SK-N-SH (cell line): ENCODE measurements at regions not wholly inside any gene's neighbourhood (a gene's known extent, or its start where the extent isn't known, plus 50 kb on each side); places are given as distances from the start of the nearest gene placed in this dataset.

ENCODE experiments used
- CTCF ChIA-PET: fragments of 300-600, 350-600 bp; formaldehyde crosslinking; extraction: SDS; loops from one replicate; lab custom pipeline; 2021; lab: Yijun Ruan, JAX
- POLR2A ChIA-PET: fragments of 350-600 bp; sonication (Branson Sonifier 250); formaldehyde crosslinking; extraction: SDS; loops from one replicate; lab custom pipeline; 2020; ENCODE audit warnings: antibody characterized with exemption, inconsistent platforms; lab: Yijun Ruan, JAX
- DNase-seq: peaks from one replicate; pipeline ENCODE4 v3.0.0; 2012
- H2AFZ ChIP-seq: fragments of 200-600 bp; sonication (generic); 2 replicates; pipeline ENCODE4 v1.8.1; 2016; ENCODE audit warnings: antibody characterized with exemption, mild to moderate bottlenecking, low read depth
- H3F3A ChIP-seq: fragments of 200-600 bp; sonication (generic); replicated peaks from 2 replicates; pipeline ENCODE3; 2016; ENCODE audit warnings: antibody characterized with exemption, mild to moderate bottlenecking; ENCODE audit not compliant: insufficient read depth
- H3K27ac ChIP-seq, 2 experiments: fragments of 200-500 bp in 1 of 2; fragments of 200-600 bp in 1 of 2; sonication (Bioruptor generic) in 1 of 2; sonication (generic), shearing (Covaris generic) in 1 of 2; 2 replicates each; pipeline versions ENCODE4 v1.5.1 to v1.6.1; 2014 to 2016; ENCODE audit warnings: low read depth in 2 of 2, inconsistent platforms in 1 of 2, low read length in 1 of 2, mild to moderate bottlenecking in 1 of 2, mixed read lengths in 1 of 2
- H3K27me3 ChIP-seq: fragments of 200-600 bp; sonication (generic), shearing (Covaris generic); 2 replicates; pipeline ENCODE4 v1.6.1; 2016; ENCODE audit warnings: mixed run types; ENCODE audit not compliant: insufficient read depth
- H3K36me3 ChIP-seq, 2 experiments: fragments of 200-500 bp in 1 of 2; fragments of 200-600 bp in 1 of 2; sonication (Bioruptor generic) in 1 of 2; sonication (generic) in 1 of 2; replicated peaks in 1 of 2; 2 replicates each; pipeline versions ENCODE3 to v1.5.1; 2014 to 2016; ENCODE audit warnings: low read length in 1 of 2, mild to moderate bottlenecking in 1 of 2; ENCODE audit not compliant: insufficient read depth in 2 of 2, control insufficient read depth in 1 of 2
- H3K4me1 ChIP-seq, 2 experiments: fragments of 200-500 bp in 1 of 2; fragments of 200-600 bp in 1 of 2; sonication (Bioruptor generic) in 1 of 2; sonication (generic), shearing (Covaris generic) in 1 of 2; 2 replicates each; pipeline versions ENCODE4 v1.5.1 to v1.6.1; 2014 to 2016; ENCODE audit warnings: low read depth in 1 of 2, low read length in 1 of 2, mixed run types in 1 of 2; ENCODE audit not compliant: insufficient read depth in 2 of 2, control insufficient read depth in 1 of 2
- H3K4me2 ChIP-seq: fragments of 200-600 bp; sonication (generic), shearing (Covaris generic); 2 replicates; pipeline ENCODE4 v1.6.1; 2017; ENCODE audit warnings: mixed run types
- H3K4me3 ChIP-seq, 2 experiments: fragments of 200-500 bp in 1 of 2; fragments of 200-600 bp in 1 of 2; sonication (Bioruptor generic) in 1 of 2; sonication (generic), shearing (Covaris generic) in 1 of 2; 2 replicates each; pipeline versions ENCODE4 v1.5.1 to v1.8.1; 2014 to 2016; ENCODE audit warnings: low read depth in 2 of 2, inconsistent platforms in 1 of 2, low read length in 1 of 2, mild to moderate bottlenecking in 1 of 2, mixed read lengths in 1 of 2, moderate library complexity in 1 of 2
- H3K79me2 ChIP-seq: fragments of 200-600 bp; sonication (generic); 2 replicates; pipeline ENCODE4 v1.8.1; 2017; ENCODE audit warnings: mild to moderate bottlenecking; ENCODE audit not compliant: insufficient read depth
- H3K9ac ChIP-seq: fragments of 200-600 bp; sonication (generic); 2 replicates; pipeline ENCODE4 v1.6.1; 2017; ENCODE audit warnings: mixed run types
- H3K9me2 ChIP-seq: fragments of 200-600 bp; sonication (generic); 2 replicates; pipeline ENCODE4 v1.6.1; 2017; ENCODE audit warnings: mixed run types
- H3K9me3 ChIP-seq: fragments of 200-600 bp; sonication (generic); 2 replicates; pipeline ENCODE4 v1.6.1; 2017; ENCODE audit warnings: mixed run types, mild to moderate bottlenecking, moderate library complexity
- H4K20me1 ChIP-seq: fragments of 200-600 bp; sonication (generic); 2 replicates; pipeline ENCODE4 v1.6.1; 2017; ENCODE audit warnings: mild to moderate bottlenecking, mixed run types; ENCODE audit not compliant: insufficient read depth
- ELF1 ChIP-seq: IDR thresholded peaks from 2 replicates; pipeline ENCODE4 v1.4.0; 2012
- EZH2phosphoT487 ChIP-seq: fragments of 200-600 bp; sonication (generic); IDR thresholded peaks from 2 replicates; pipeline ENCODE4 v1.6.1; 2017; ENCODE audit warnings: low read depth, mixed run types, mild to moderate bottlenecking, antibody characterized with exemption, moderate library complexity, borderline replicate concordance
- FOSL2 ChIP-seq: IDR thresholded peaks from 2 replicates; pipeline ENCODE4 v1.4.0; 2012; ENCODE audit warnings: low read depth, mild to moderate bottlenecking, moderate library complexity, borderline replicate concordance
- FOXJ3 ChIP-seq: sonication (generic); formaldehyde crosslinking; IDR thresholded peaks from 2 replicates; pipeline ENCODE4 v1.5.1; 2020; ENCODE audit warnings: mild to moderate bottlenecking, missing genetic modification reagents
- FOXM1 ChIP-seq: IDR thresholded peaks from 2 replicates; pipeline ENCODE4 v1.4.0; 2012; ENCODE audit warnings: low read depth, mild to moderate bottlenecking
- GATA2 ChIP-seq: sonication (generic); formaldehyde crosslinking; IDR thresholded peaks from 2 replicates; pipeline ENCODE4 v1.5.0; 2020; ENCODE audit warnings: mild to moderate bottlenecking, missing genetic modification reagents
- JUND ChIP-seq: IDR thresholded peaks from 2 replicates; pipeline ENCODE4 v1.4.0; 2012
- MEF2A ChIP-seq: IDR thresholded peaks from 2 replicates; pipeline ENCODE4 v1.4.0; 2012; ENCODE audit warnings: low read depth, borderline replicate concordance
- MXI1 ChIP-seq: IDR thresholded peaks from 2 replicates; pipeline ENCODE4 v1.6.1; 2012; ENCODE audit warnings: mild to moderate bottlenecking, low read depth, low read length, improper control_type of control experiment
- NFIC ChIP-seq: IDR thresholded peaks from 2 replicates; pipeline ENCODE4 v1.4.0; 2012; ENCODE audit warnings: borderline replicate concordance
- NRF1 ChIP-seq: IDR thresholded peaks from 2 replicates; pipeline ENCODE4 v1.6.1; 2012; ENCODE audit warnings: low read depth, mild to moderate bottlenecking, low read length
- RAD21 ChIP-seq: IDR thresholded peaks from 2 replicates; pipeline ENCODE4 v1.6.1; 2012; ENCODE audit warnings: mild to moderate bottlenecking, low read length
- RCOR1 ChIP-seq: fragments of 150-350 bp; IDR thresholded peaks from 2 replicates; pipeline ENCODE4 v1.6.1; 2017; ENCODE audit warnings: antibody characterized with exemption, low read length
- SIN3A ChIP-seq: IDR thresholded peaks from 2 replicates; pipeline ENCODE4 v1.6.1; 2012; ENCODE audit warnings: low read depth, mild to moderate bottlenecking, low read length, moderate library complexity, borderline replicate concordance
- SMC3 ChIP-seq: IDR thresholded peaks from 2 replicates; pipeline ENCODE4 v1.6.1; 2012; ENCODE audit warnings: low read depth, low read length, improper control_type of control experiment
- TCF12 ChIP-seq: IDR thresholded peaks from 2 replicates; pipeline ENCODE4 v1.4.0; 2012
- YY1 ChIP-seq: IDR thresholded peaks from 2 replicates; pipeline ENCODE4 v1.4.0; 2012; ENCODE audit warnings: low read depth, mild to moderate bottlenecking
- WGBS: methylation state at CpG from one replicate; pipeline ENCODE4 v1.1.6; 2017; ENCODE audit warnings: low lambda C conversion rate; 5-methylcytosine and 5-hydroxymethylcytosine counted together
- TF ChIP-seq, protein P1 (sequence below): IDR thresholded peaks from 2 replicates; pipeline ENCODE4 v1.4.0; 2012; ENCODE audit warnings: low read depth
- TF ChIP-seq, protein P2 (sequence below): fragments of 150-350 bp; IDR thresholded peaks from 2 replicates; pipeline ENCODE4 v1.6.1; 2017; ENCODE audit warnings: antibody characterized with exemption, low read length, low read depth, borderline replicate concordance

GRCh38 chr1:65674522-65674921 is 118.2 kb upstream of the PDE4B start (continued):
- no peak for TF ChIP-seq EZH2phosphoT487
- no peak for TF ChIP-seq YY1
- no peak for TF ChIP-seq SIN3A
- TF ChIP-seq MXI1 = no peak
- no peak for TF ChIP-seq TCF12

DNA sequence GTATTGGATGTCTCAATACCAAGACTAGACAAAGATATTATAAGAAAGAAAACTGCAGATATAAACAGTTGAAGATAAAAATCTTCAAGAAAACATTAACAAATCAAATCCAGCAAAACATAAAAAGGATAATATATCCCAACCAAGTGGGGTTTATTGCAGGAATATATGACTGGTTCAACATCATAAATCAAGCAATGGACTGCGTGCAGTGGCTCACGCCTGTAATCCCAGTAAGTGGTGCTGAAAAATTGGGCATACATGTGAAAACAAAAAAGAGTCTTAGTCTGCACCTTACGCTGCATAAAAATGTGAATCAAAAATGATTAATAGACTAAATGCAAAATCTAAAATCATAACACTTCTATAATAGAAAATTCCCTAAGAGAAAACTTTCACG is 112.9 kb upstream of the PDE4B start:
- 82% methylated on average over 4 of the region's 4 CpGs for WGBS
- no peaks in the 10 kb centered on the region for H4K20me1 ChIP-seq
- H3K4me2 ChIP-seq = no peak overlapping the region
- H3K4me3 ChIP-seq = no peak overlapping the region
- H3K9ac ChIP-seq = no peak overlapping the region
- H3K36me3 ChIP-seq = no peaks in the 10 kb centered on the region
- TF ChIP-seq NFIC = no peak
- TF ChIP-seq RCOR1 = no peak
- TF ChIP-seq MEF2A = no peak
- TF ChIP-seq SMC3 = no peak
- TF ChIP-seq, protein P1, sequence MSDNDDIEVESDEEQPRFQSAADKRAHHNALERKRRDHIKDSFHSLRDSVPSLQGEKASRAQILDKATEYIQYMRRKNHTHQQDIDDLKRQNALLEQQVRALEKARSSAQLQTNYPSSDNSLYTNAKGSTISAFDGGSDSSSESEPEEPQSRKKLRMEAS = no peak
- TF ChIP-seq FOXJ3 (CRISPR knock-in tag) = no peak
- no peak for TF ChIP-seq MXI1
- no peak for TF ChIP-seq FOSL2
- TF ChIP-seq JUND = no peak
- TF ChIP-seq TCF12 = no peak
- TF ChIP-seq RAD21 = no peak
- no peak for TF ChIP-seq FOXM1
- no peak for TF ChIP-seq GATA2 (CRISPR knock-in tag)
- no peak for DNase-seq
- POLR2A ChIA-PET = no interaction called here
- H3K4me1 ChIP-seq = no peaks in the 10 kb centered on the region
- no peak overlapping the region for H3K27ac ChIP-seq
- no peak overlapping the region for H2AFZ ChIP-seq
- no peaks in the 10 kb centered on the region for H3K9me3 ChIP-seq
- H3K79me2 ChIP-seq = no peaks in the 10 kb centered on the region
- no peaks in the 10 kb centered on the region for H3K9me2 ChIP-seq
- H3K27me3 ChIP-seq = no peaks in the 10 kb centered on the region
- H3F3A ChIP-seq = no peaks in the 10 kb centered on the region
- CTCF ChIA-PET = interaction anchor here (0.6 to 1.7 kb wide), 3 partner anchors 8 to 249 kb away, joined by 3 to 13 read pairs (median 8); no protein-coding TSS in a partner anchor

DNA sequence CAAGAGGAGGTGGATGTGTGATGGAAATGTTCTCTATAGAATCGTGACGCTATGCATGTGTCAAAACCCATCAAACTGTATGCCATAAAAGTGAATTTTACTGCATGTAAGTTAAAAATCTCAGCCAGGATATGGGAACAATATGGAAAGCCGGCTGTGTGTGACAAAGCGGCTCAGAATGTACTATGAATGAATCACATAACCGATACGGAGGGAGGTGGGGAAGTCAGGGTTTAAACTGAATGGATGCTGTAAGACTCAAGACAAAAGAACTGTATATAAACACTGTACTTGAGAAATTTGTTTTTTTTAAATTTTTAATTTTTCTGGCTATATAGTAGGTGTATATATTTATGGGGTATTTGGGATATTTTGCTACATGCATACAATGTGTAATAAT is 111.6 kb upstream of the PDE4B start:
- TF ChIP-seq, protein P2, sequence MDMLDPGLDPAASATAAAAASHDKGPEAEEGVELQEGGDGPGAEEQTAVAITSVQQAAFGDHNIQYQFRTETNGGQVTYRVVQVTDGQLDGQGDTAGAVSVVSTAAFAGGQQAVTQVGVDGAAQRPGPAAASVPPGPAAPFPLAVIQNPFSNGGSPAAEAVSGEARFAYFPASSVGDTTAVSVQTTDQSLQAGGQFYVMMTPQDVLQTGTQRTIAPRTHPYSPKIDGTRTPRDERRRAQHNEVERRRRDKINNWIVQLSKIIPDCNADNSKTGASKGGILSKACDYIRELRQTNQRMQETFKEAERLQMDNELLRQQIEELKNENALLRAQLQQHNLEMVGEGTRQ = no peak
- TF ChIP-seq TCF12 (peak; percentile 29), NRF1 (no peak), FOSL2 (peak; percentile 58; the same call in 1 of the 2 replicates), ELF1 (no peak), NFIC (no peak)
- TF ChIP-seq, protein P1 = no peak
- H3K79me2 ChIP-seq = no peaks in the 10 kb centered on the region
- H3K4me3 ChIP-seq = no peak overlapping the region
- no peak for DNase-seq
- no peaks in the 10 kb centered on the region for H3F3A ChIP-seq
- no peak overlapping the region for H3K9ac ChIP-seq
- POLR2A ChIA-PET = no interaction called here
- H3K36me3 ChIP-seq = no peaks in the 10 kb centered on the region
- no peak overlapping the region for H3K4me2 ChIP-seq
- no peaks in the 10 kb centered on the region for H3K4me1 ChIP-seq
- CTCF ChIA-PET = interaction anchor here (1.2 kb wide), 1 partner anchor 250 kb away, joined by 8 read pairs; no protein-coding TSS in a partner anchor
- no peaks in the 10 kb centered on the region for H3K9me2 ChIP-seq
- H2AFZ ChIP-seq = no peak overlapping the region
- H3K9me3 ChIP-seq = no peaks in the 10 kb centered on the region
- no peaks in the 10 kb centered on the region for H4K20me1 ChIP-seq
- no peak overlapping the region for H3K27ac ChIP-seq
- no peaks in the 10 kb centered on the region for H3K27me3 ChIP-seq
- WGBS = 47% methylated on average over 6 of the region's 6 CpGs
